GM12873 (cell line): ENCODE measurements at regions not wholly inside any gene's neighbourhood (a gene's known extent, or its start where the extent isn't known, plus 50 kb on each side); places are given as distances from the start of the nearest gene placed in this dataset.

Source experiments
- CTCF ChIP-seq: IDR thresholded peaks from 2 replicates; pipeline ENCODE4 v1.5.1; 2012; ENCODE audit warnings: low read depth, mild to moderate bottlenecking, moderate library complexity, low read length, control low read depth; ENCODE audit not compliant: insufficient read depth; ENCODE audit errors: missing control alignments

GRCh38 chr1:182200025-182200812, 138.7 kb upstream of the ZNF648 start:
- TF ChIP-seq CTCF = no peak

GRCh38 chr1:182198006-182198605, 136.6 kb upstream of the ZNF648 start:
- TF ChIP-seq CTCF = peak; percentile 44

- no peak for TF ChIP-seq CTCF
Observed at GRCh38 chr1:182196897-182197870, 135.7 kb upstream of the ZNF648 start.

GRCh38 chr1:182195733-182196132, 134.2 kb upstream of the ZNF648 start:
- TF ChIP-seq CTCF = no peak

GRCh38 chr1:182193908-182194550, 132.5 kb upstream of the ZNF648 start:
- TF ChIP-seq CTCF = no peak

GRCh38 chr1:182192966-182193365, 131.5 kb upstream of the ZNF648 start:
- TF ChIP-seq CTCF = no peak
